ENCODE measurements at regions not wholly inside any gene's neighbourhood (a gene's known extent, or its start where the extent isn't known, plus 50 kb on each side); places are given as distances from the start of the nearest gene placed in this dataset.

GRCh38 chr14:89484051-89484844, 67.2 kb upstream of the FOXN3 start:
- Histone ChIP-seq H3K4me3 (no peak overlapping the region), H3K4me1 (peaks cover 0 to 17% (median 0%) of the 10 kb centered on the region in 4 donors), H3K36me3 (no peaks in the 10 kb centered on the region), H3K27me3 (no peaks in the 10 kb centered on the region), H3K9me3 (no peaks in the 10 kb centered on the region), H3K27ac (no peak overlapping the region)
- TF ChIP-seq CTCF (IDR thresholded peaks at IDR 0.05) (no peak), POLR2A (IDR thresholded peaks at IDR 0.05) (no peak)
- DNase-seq = no peak
- intact Hi-C loops (cut with DNase I) = no loop called here
- WGBS (ENCODE audit: insufficient coverage, low coverage, low lambda C conversion rate, missing lambda C conversion rate) = 74% methylated on average over 9 of the region's 9 CpGs
- ATAC-seq = peak in 3 of 4 donors; percentile 42 to 49 (median 43)

GRCh38 chr14:89481196-89481595, 64.2 kb upstream of the FOXN3 start:
- no peak overlapping the region for H3K27ac ChIP-seq
- no peak overlapping the region for H3K4me3 ChIP-seq
- peaks cover 0 to 7% (median 0%) of the 10 kb centered on the region in 4 donors for H3K4me1 ChIP-seq
- no peaks in the 10 kb centered on the region for H3K27me3 ChIP-seq
- no peaks in the 10 kb centered on the region for H3K36me3 ChIP-seq
- ATAC-seq = no peak
- intact Hi-C loops (cut with DNase I) = no loop called here
- no peak for TF ChIP-seq POLR2A (IDR thresholded peaks at IDR 0.05)
- no peak for TF ChIP-seq CTCF (IDR thresholded peaks at IDR 0.05)
- no peaks in the 10 kb centered on the region for H3K9me3 ChIP-seq
- no peak for DNase-seq
- 83% methylated on average over 6 of the region's 11 CpGs for WGBS (ENCODE audit: insufficient coverage, low coverage, low lambda C conversion rate, missing lambda C conversion rate)

- 95% methylated on average over 2 of the region's 6 CpGs for WGBS (ENCODE audit: insufficient coverage, low coverage, low lambda C conversion rate, missing lambda C conversion rate)
- H3K4me1 ChIP-seq = peaks cover 0 to 7% (median 0%) of the 10 kb centered on the region in 4 donors
- DNase-seq (no peak), ATAC-seq (no peak)
- no peak for TF ChIP-seq CTCF (IDR thresholded peaks at IDR 0.05)
- H3K36me3 ChIP-seq = no peaks in the 10 kb centered on the region
- no peak overlapping the region for H3K27ac ChIP-seq
- H3K27me3 ChIP-seq = no peaks in the 10 kb centered on the region
- no peak overlapping the region for H3K4me3 ChIP-seq
- no peaks in the 10 kb centered on the region for H3K9me3 ChIP-seq
- intact Hi-C loops (cut with DNase I) = no loop called here
These were observed 63.2 kb upstream of the FOXN3 start for GRCh38 chr14:89480278-89480677.

- intact Hi-C loops (cut with DNase I) = no loop called here
- DNase-seq = no peak
- Histone ChIP-seq H3K9me3 (no peaks in the 10 kb centered on the region), H3K27ac (no peak overlapping the region), H3K27me3 (no peaks in the 10 kb centered on the region), H3K4me3 (no peak overlapping the region), H3K36me3 (no peaks in the 10 kb centered on the region), H3K4me1 (peaks cover 0 to 7% (median 0%) of the 10 kb centered on the region in 4 donors)
- TF ChIP-seq CTCF (IDR thresholded peaks at IDR 0.05) (no peak), POLR2A (IDR thresholded peaks at IDR 0.05) (no peak)
- ATAC-seq = no peak
- 82% methylated on average over 5 of the region's 6 CpGs for WGBS (ENCODE audit: insufficient coverage, low coverage, low lambda C conversion rate, missing lambda C conversion rate)
These were observed 62.8 kb upstream of the FOXN3 start for GRCh38 chr14:89479802-89480201.

All from right lobe of liver (tissue), 6 donors.